ENCODE measurements at regions not wholly inside any gene's neighbourhood (a gene's known extent, or its start where the extent isn't known, plus 50 kb on each side); places are given as distances from the start of the nearest gene placed in this dataset.
"Not testable (repeated sequence)": the region's sequence is repeated elsewhere in the genome, so short reads cannot be mapped to it uniquely, and the experiment has no call there.

DNA sequence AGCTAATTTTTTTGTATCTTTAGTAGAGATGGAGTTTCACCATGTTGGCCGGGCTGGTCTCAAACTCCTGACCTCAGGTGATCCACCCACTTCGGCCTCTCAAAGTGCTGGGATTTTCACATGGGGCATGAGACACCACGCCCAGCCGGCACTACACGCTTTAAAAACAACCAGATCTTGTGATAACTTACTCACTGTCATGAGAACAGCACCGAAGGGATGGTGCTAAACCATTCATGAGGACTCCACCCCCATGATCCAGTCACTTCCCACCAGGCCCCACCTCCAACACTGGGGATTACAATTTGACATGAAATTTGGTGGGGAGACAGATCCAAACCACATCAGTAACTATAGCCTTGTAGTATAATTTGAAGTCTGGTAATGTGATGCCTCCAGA is 67.4 kb upstream of the ZNF169 start:
- DNase-seq, result not testable (repeated sequence)

- no peak for DNase-seq
Measured at GRCh38 chr9:94198414-94198813, 60.7 kb upstream of the ZNF169 start.

- no peak for DNase-seq
Measured at GRCh38 chr9:94199776-94200175, 59.3 kb upstream of the ZNF169 start.

DNA sequence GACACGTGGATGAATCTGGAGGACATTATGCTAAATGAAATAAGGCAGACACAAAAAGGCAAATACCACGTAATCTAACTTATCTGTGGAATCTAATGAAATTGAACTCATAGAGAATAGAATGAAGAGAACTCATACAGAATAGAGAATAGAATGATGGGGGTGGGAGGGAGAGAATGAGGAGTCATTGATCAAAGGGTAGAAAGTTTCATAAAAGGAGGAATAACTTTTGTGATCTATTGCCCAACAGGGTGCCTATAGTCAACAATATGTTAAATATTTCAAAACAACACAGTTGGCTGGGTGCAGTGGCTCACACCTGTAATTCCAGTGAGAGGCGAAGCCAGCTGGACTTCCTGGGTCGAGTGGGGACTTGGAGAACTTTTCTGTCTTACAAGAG is 54.9 kb upstream of the ZNF169 start:
- no peak for DNase-seq

- no peak for DNase-seq
Measured at GRCh38 chr9:94207781-94208180, 51.3 kb upstream of the ZNF169 start.
